ENCODE measurements at regions not wholly inside any gene's neighbourhood (a gene's known extent, or its start where the extent isn't known, plus 50 kb on each side); places are given as distances from the start of the nearest gene placed in this dataset.

DNA sequence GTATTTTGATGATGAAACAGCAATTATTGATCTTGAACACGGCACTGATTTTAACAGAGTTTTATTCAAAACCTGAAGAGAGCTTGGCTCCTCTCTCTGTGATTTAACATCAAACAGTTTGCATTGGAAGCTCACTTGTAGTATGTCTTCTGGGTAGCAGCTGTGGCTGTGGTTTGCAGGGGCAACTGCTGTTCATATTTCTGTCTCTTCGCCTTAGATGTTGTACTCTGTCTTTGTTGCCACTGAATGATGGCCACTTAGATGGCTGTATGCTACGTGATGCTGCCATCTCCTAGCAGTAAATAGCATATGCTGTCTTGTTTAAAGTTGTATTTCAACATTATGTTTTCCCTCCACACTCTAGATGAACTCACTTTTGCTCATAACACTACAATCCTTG lies 1743.0 kb upstream of the TENM3 start:
- TF ChIP-seq GABPA (IDR thresholded peaks at IDR 0.05; ENCODE audit: low read depth) = no peak
- TF ChIP-seq, protein P1, sequence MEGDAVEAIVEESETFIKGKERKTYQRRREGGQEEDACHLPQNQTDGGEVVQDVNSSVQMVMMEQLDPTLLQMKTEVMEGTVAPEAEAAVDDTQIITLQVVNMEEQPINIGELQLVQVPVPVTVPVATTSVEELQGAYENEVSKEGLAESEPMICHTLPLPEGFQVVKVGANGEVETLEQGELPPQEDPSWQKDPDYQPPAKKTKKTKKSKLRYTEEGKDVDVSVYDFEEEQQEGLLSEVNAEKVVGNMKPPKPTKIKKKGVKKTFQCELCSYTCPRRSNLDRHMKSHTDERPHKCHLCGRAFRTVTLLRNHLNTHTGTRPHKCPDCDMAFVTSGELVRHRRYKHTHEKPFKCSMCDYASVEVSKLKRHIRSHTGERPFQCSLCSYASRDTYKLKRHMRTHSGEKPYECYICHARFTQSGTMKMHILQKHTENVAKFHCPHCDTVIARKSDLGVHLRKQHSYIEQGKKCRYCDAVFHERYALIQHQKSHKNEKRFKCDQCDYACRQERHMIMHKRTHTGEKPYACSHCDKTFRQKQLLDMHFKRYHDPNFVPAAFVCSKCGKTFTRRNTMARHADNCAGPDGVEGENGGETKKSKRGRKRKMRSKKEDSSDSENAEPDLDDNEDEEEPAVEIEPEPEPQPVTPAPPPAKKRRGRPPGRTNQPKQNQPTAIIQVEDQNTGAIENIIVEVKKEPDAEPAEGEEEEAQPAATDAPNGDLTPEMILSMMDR (IDR thresholded peaks at IDR 0.05; ENCODE audit: insufficient read depth, low read length) = no peak

All from HL-60 (cell line).